Uterus (tissue), 3 donors: ENCODE measurements at regions not wholly inside any gene's neighbourhood (a gene's known extent, or its start where the extent isn't known, plus 50 kb on each side); places are given as distances from the start of the nearest gene placed in this dataset.

Experiments
- DNase-seq, 2 donors: peaks; one replicate each; pipeline ENCODE4 v3.0.0-alpha.2; 2019 to 2020
- H3K27ac ChIP-seq, 2 donors: fragments of 200-600 bp; sonication (generic); 1 replicate in 1 of 2; 2 replicates in 1 of 2; pipeline ENCODE4 v1.5.1; 2016 to 2018
- H3K27me3 ChIP-seq, 2 donors: fragments of 200-600 bp; sonication (generic); one replicate each; pipeline ENCODE4 v1.5.1; 2018 to 2019; ENCODE audit warnings: control low read depth in 1 of 2
- H3K36me3 ChIP-seq, 2 donors: fragments of 200-600 bp; sonication (generic); one replicate each; pipeline ENCODE4 v1.5.1; 2019; ENCODE audit warnings: control low read depth in 1 of 2
- H3K4me1 ChIP-seq, 2 donors: fragments of 200-600 bp; sonication (generic); one replicate each; pipeline ENCODE4 v1.5.1; 2018 to 2019; ENCODE audit warnings: control low read depth in 1 of 2
- H3K4me3 ChIP-seq, 2 donors: fragments of 200-600 bp; sonication (generic); 1 replicate in 1 of 2; 2 replicates in 1 of 2; pipeline ENCODE4 v1.5.1; 2018 to 2019; ENCODE audit warnings: mild to moderate bottlenecking in 1 of 2
- H3K9me3 ChIP-seq, 2 donors: fragments of 200-600 bp; sonication (generic); one replicate each; pipeline ENCODE4 v1.5.1; 2019; ENCODE audit warnings: control low read depth in 1 of 2
- POLR2A ChIP-seq, 2 donors: fragments of 450-650 bp; IDR thresholded peaks; one replicate each; pipeline ENCODE4 v1.6.1; 2016; ENCODE audit warnings: antibody characterized with exemption in 2 of 2, mild to moderate bottlenecking in 1 of 2, moderate library complexity in 1 of 2
- intact Hi-C: fragments of 100-400 bp; cut with DNase I; formaldehyde crosslinking; loops from one replicate; pipeline ENCODE4 v1.15.1; 2023; ENCODE audit warnings: low total_unique reads
- TF ChIP-seq, protein P1 (sequence below), 4 experiments: fragments of 200-600 bp in 2 of 4; fragments of 450-650 bp in 2 of 4; sonication (generic) in 2 of 4; IDR thresholded peaks; one replicate each; pipeline ENCODE4 v1.5.1; 2016 to 2019; ENCODE audit warnings: antibody characterized with exemption in 4 of 4, mild to moderate bottlenecking in 2 of 4, moderate library complexity in 1 of 4
- donor health status: DM: yes; HTN: yes; CAD: no.

DNA sequence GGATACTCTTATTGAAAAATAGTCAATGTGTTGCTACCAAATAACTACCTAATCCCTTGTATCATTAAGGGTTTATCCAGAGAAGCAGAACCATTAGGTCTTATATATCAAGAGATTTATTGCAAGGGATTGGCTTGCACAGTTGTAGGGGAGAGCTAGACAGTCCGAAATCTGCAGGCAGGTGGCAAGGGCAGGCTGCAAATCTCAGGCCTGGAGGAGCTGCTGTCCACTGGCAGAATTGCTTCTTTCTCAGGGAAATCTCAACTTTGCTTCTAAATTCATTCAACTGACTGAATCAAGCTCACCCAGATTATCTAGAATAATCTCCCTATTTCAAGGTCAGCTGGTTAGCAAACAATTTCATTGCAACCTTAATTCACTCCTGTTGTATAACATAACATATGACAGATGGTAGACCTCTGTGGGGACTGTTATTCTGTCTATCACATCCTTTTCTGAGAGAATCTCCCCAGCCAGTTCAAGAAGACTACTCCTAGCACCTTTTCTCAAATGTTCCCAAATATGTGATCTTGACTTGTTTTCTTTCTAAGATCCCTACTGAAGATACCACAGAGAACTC is 194.2 kb downstream of the NHLRC3 start:
- Histone ChIP-seq H3K4me3 (no peak overlapping the region), H3K27ac (no peak overlapping the region), H3K4me1 (no peaks in the 10 kb centered on the region), H3K27me3 (no peaks in the 10 kb centered on the region), H3K9me3 (no peaks in the 10 kb centered on the region), H3K36me3 (no peaks in the 10 kb centered on the region)
- TF ChIP-seq POLR2A (IDR thresholded peaks at IDR 0.05) = no peak
- TF ChIP-seq, protein P1, sequence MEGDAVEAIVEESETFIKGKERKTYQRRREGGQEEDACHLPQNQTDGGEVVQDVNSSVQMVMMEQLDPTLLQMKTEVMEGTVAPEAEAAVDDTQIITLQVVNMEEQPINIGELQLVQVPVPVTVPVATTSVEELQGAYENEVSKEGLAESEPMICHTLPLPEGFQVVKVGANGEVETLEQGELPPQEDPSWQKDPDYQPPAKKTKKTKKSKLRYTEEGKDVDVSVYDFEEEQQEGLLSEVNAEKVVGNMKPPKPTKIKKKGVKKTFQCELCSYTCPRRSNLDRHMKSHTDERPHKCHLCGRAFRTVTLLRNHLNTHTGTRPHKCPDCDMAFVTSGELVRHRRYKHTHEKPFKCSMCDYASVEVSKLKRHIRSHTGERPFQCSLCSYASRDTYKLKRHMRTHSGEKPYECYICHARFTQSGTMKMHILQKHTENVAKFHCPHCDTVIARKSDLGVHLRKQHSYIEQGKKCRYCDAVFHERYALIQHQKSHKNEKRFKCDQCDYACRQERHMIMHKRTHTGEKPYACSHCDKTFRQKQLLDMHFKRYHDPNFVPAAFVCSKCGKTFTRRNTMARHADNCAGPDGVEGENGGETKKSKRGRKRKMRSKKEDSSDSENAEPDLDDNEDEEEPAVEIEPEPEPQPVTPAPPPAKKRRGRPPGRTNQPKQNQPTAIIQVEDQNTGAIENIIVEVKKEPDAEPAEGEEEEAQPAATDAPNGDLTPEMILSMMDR (IDR thresholded peaks at IDR 0.05) = no peak
- intact Hi-C loops = no loop called here
- no peak for DNase-seq

DNA sequence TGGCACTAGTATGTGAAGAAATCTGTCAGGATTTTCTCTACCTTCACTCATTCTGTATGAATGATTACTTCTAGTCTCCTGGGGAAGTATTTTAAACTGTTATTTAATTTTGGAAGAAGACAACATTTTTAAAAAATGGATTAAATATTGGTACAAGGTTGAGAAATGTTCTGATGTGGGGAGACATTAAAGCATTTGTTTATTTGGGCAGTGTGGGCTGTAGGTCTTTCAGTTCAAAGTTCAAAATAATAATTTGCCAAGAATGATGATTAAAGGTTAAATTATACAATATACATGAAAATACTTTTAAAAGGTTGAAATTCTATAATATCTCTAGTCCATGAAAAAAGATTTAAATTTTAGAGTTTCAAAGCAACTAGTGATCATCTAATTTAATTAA is 194.7 kb downstream of the NHLRC3 start:
- no peak overlapping the region for H3K4me3 ChIP-seq
- no peaks in the 10 kb centered on the region for H3K36me3 ChIP-seq
- intact Hi-C loops = no loop called here
- H3K9me3 ChIP-seq = no peaks in the 10 kb centered on the region
- no peaks in the 10 kb centered on the region for H3K27me3 ChIP-seq
- no peak overlapping the region for H3K27ac ChIP-seq
- TF ChIP-seq, protein P1 (IDR thresholded peaks at IDR 0.05) = no peak
- TF ChIP-seq POLR2A (IDR thresholded peaks at IDR 0.05) = no peak
- no peaks in the 10 kb centered on the region for H3K4me1 ChIP-seq
- no peak for DNase-seq

DNA sequence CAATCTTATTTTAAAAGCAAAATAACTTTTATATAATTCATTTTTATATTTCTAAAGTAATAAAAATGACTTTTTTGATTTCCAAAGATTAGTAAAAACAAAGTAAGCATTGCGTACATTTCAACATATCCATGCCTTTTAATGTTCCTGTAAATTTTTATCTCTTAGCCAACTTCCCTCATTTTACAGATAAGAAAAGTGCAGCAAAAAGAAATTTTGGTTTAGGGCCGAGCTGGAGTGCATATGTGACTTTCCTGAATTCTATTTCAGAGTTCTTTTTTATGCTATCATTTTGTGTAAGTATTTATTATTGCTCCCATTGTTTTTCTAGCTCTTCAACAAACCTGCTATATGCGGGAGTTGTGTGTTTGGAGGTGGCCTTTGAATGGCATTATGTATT is 195.3 kb downstream of the NHLRC3 start:
- H3K9me3 ChIP-seq = no peaks in the 10 kb centered on the region
- intact Hi-C loops = no loop called here
- DNase-seq = no peak
- H3K27ac ChIP-seq = no peak overlapping the region
- no peaks in the 10 kb centered on the region for H3K27me3 ChIP-seq
- no peak overlapping the region for H3K4me3 ChIP-seq
- H3K36me3 ChIP-seq = no peaks in the 10 kb centered on the region
- H3K4me1 ChIP-seq = no peaks in the 10 kb centered on the region
- TF ChIP-seq POLR2A (IDR thresholded peaks at IDR 0.05) = no peak

- no peaks in the 10 kb centered on the region for H3K36me3 ChIP-seq
- DNase-seq = no peak
- H3K27me3 ChIP-seq = no peaks in the 10 kb centered on the region
- no peaks in the 10 kb centered on the region for H3K9me3 ChIP-seq
- intact Hi-C loops = no loop called here
- H3K4me1 ChIP-seq = no peaks in the 10 kb centered on the region
- no peak overlapping the region for H3K4me3 ChIP-seq
- H3K27ac ChIP-seq = no peak overlapping the region
- TF ChIP-seq POLR2A (IDR thresholded peaks at IDR 0.05) = no peak
- TF ChIP-seq, protein P1 (IDR thresholded peaks at IDR 0.05) = no peak
Measured at GRCh38 chr13:39244561-39245230, 206.4 kb downstream of the NHLRC3 start.

DNA sequence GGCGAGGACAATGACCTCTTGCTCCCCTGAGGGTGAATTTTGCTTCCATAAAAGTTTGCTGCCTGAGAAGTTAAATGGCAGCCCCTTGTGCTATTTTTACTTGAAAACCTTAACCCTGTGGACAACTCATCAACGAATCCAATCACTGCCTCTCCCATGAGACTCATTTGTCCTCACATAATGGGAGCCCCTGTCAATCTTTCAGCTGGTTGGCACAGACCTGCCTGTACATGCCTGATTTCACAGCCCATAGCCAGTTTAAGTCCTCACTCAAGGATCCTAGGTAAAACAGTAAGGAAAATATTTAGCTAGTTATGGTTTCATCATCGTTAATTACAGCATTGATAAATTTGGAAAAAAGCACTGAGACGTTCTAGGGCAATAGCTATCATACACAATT is 207.4 kb downstream of the NHLRC3 start:
- no peak overlapping the region for H3K27ac ChIP-seq
- no peak for TF ChIP-seq POLR2A (IDR thresholded peaks at IDR 0.05)
- no peak for DNase-seq
- intact Hi-C loops = no loop called here
- H3K9me3 ChIP-seq = no peaks in the 10 kb centered on the region
- no peaks in the 10 kb centered on the region for H3K36me3 ChIP-seq
- no peaks in the 10 kb centered on the region for H3K27me3 ChIP-seq
- H3K4me1 ChIP-seq = no peaks in the 10 kb centered on the region
- no peak overlapping the region for H3K4me3 ChIP-seq

DNA sequence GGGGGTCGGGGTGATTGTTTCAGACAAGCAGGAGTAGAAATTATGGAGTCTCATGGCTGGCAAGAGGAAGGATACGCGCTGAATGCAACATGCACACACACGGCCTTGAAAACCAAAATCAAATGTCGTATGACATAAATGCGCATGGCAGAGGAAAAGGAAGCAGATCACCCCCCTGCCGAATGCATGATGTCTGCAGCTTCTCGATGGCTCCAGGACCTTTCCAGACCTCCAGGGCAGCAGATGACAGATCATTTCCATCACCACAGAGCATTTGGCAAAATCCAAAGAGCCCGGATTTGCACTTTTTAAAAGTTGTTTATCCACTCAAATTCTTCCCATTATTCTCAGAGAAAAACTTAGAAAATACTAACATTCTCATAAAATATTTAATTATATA is 211.7 kb downstream of the NHLRC3 start:
- Histone ChIP-seq H3K27ac (no peak overlapping the region), H3K36me3 (no peaks in the 10 kb centered on the region), H3K4me3 (no peak overlapping the region), H3K27me3 (no peaks in the 10 kb centered on the region), H3K9me3 (no peaks in the 10 kb centered on the region), H3K4me1 (no peaks in the 10 kb centered on the region)
- DNase-seq = no peak
- TF ChIP-seq, protein P1 (IDR thresholded peaks at IDR 0.05) = no peak
- TF ChIP-seq POLR2A (IDR thresholded peaks at IDR 0.05) = no peak
- intact Hi-C loops = no loop called here
